OCI-LY3 (cell line): ENCODE measurements at regions not wholly inside any gene's neighbourhood (a gene's known extent, or its start where the extent isn't known, plus 50 kb on each side); places are given as distances from the start of the nearest gene placed in this dataset.

ENCODE experiments used
- CTCF ChIP-seq: fragments of 200-600, 300-600 bp; sonication (generic); IDR thresholded peaks from 2 replicates; pipeline ENCODE4 v1.5.1; 2014; ENCODE audit warnings: antibody characterized with exemption, low read length, low read depth
- EZH2phosphoT487 ChIP-seq: fragments of 200-600 bp; shearing (Covaris generic); IDR thresholded peaks from 2 replicates; pipeline ENCODE4 v1.6.1; 2018; ENCODE audit warnings: antibody characterized with exemption, mixed run types, low read depth

- TF ChIP-seq CTCF (no peak), EZH2phosphoT487 (no peak)
Measured at GRCh38 chr7:60017-60675, 132.2 kb upstream of the FAM20C start.
